Activated naive CD4-positive, alpha-beta T cell treated with anti-CD3 and anti-CD28 coated beads, Interleukin-2, amount 10 ng/mL, durations not matched to agents 7 days and 5 days (primary cell): ENCODE measurements at regions not wholly inside any gene's neighbourhood (a gene's known extent, or its start where the extent isn't known, plus 50 kb on each side); places are given as distances from the start of the nearest gene placed in this dataset.

Source experiments
- CTCF ChIA-PET: fragments of 350-600 bp; sonication (Branson Sonifier 250); formaldehyde crosslinking; loops from one replicate; lab custom pipeline; 2021; ENCODE audit warnings: antibody characterized with exemption; lab: Charles Lee
- DNase-seq: peaks from one replicate; pipeline ENCODE4 v3.0.0-alpha.2; 2020
- H3K27ac Mint-ChIP-seq: one replicate; pipeline ENCODE4 v1.8.0; 2021; ENCODE audit warnings: mild to moderate bottlenecking, moderate library complexity, mixed read lengths
- H3K27me3 Mint-ChIP-seq: one replicate; pipeline ENCODE4 v1.8.0; 2021; ENCODE audit warnings: mild to moderate bottlenecking, mixed read lengths
- H3K36me3 Mint-ChIP-seq: one replicate; pipeline ENCODE4 v1.8.0; 2021; ENCODE audit warnings: mixed read lengths
- H3K4me1 Mint-ChIP-seq: one replicate; pipeline ENCODE4 v1.8.0; 2021; ENCODE audit warnings: mixed read lengths
- H3K4me3 Mint-ChIP-seq: one replicate; pipeline ENCODE4 v1.8.0; 2021; ENCODE audit warnings: mild to moderate bottlenecking, moderate library complexity, mixed read lengths
- H3K9me3 Mint-ChIP-seq: one replicate; pipeline ENCODE4 v1.8.0; 2021; ENCODE audit warnings: mixed read lengths

DNA sequence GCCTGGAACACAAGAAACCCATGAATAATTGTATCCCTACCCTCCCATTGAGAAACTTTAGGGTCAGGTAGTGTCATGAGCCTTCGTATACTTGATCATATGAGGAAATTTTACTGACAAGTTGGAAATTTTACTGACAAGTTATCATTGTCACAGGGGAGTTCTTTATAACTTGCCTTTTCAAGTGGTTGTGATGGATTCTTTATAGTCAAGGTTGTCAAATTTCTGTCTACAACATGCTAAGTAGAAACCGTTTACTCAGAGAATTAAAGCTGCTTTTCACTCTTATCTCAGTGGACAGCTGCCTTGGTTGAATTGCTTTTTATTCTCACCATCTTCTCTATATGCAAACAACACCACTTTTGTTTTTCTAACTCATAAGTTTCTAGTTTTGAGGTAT, 1286.4 kb downstream of the EPHA7 start:
- CTCF ChIA-PET = no interaction called here
- no peaks in the 10 kb centered on the region for H3K36me3 Mint-ChIP-seq
- peaks cover 4% of the 10 kb centered on the region for H3K9me3 Mint-ChIP-seq
- H3K27ac Mint-ChIP-seq = no peak overlapping the region
- H3K27me3 Mint-ChIP-seq = no peaks in the 10 kb centered on the region
- no peak for DNase-seq
- H3K4me1 Mint-ChIP-seq = no peaks in the 10 kb centered on the region
- no peak overlapping the region for H3K4me3 Mint-ChIP-seq

- Mint-ChIP-seq H3K27me3 (no peaks in the 10 kb centered on the region), H3K9me3 (peaks cover 6% of the 10 kb centered on the region), H3K36me3 (no peaks in the 10 kb centered on the region), H3K27ac (no peak overlapping the region), H3K4me3 (no peak overlapping the region), H3K4me1 (no peaks in the 10 kb centered on the region)
- CTCF ChIA-PET = no interaction called here
- no peak for DNase-seq
Observed at GRCh38 chr6:92132457-92132856, 1286.9 kb downstream of the EPHA7 start.

DNA sequence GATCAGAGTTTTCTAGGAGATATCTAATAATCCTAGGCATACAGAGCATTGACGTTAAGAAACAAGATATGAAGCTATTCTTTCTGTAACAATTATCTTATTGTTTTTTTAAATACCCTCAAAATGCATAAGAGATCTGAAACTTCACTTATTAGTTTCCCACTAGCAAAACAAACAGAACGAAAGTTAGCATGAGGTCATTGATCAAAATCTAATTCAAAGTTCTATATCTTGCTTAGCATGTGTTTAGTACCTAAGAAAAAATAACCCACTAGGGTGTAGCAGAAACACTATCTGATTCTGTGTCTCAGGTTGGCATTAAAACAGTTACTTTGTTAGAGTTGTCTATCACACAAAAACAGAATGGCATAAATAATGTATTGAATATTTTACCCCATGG, 1288.4 kb downstream of the EPHA7 start:
- Mint-ChIP-seq H3K27me3 (no peaks in the 10 kb centered on the region), H3K4me3 (no peak overlapping the region), H3K36me3 (no peaks in the 10 kb centered on the region), H3K27ac (no peak overlapping the region), H3K4me1 (no peaks in the 10 kb centered on the region), H3K9me3 (peaks cover 7% of the 10 kb centered on the region)
- CTCF ChIA-PET = no interaction called here
- DNase-seq = no peak

DNA sequence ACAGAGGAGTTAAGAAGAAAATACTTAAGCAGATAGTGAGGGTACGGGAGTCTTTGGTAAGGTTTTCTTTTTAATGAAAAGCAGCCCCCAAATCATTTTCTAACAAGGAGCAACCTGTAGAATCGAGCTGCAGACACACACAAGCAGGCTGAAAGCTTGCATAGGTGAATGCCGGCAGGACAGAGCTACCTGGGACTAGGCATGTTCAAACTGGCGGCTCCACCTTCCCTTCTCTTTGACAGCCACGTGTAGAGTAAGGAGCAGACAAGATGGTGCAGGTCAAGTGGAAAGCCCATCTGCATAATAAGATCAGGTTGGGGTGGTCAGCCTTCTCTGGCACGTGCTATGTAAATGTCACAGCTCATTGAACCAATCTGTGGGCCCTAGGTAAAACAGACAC, 1292.4 kb downstream of the EPHA7 start:
- DNase-seq = no peak
- Mint-ChIP-seq H3K9me3 (peaks cover 3% of the 10 kb centered on the region), H3K4me3 (no peak overlapping the region), H3K27me3 (no peaks in the 10 kb centered on the region), H3K27ac (no peak overlapping the region), H3K4me1 (no peaks in the 10 kb centered on the region), H3K36me3 (no peaks in the 10 kb centered on the region)
- CTCF ChIA-PET = no interaction called here

- H3K9me3 Mint-ChIP-seq = peaks cover 3% of the 10 kb centered on the region
- DNase-seq = no peak
- CTCF ChIA-PET = no interaction called here
- H3K27me3 Mint-ChIP-seq = no peaks in the 10 kb centered on the region
- no peaks in the 10 kb centered on the region for H3K36me3 Mint-ChIP-seq
- H3K4me3 Mint-ChIP-seq = no peak overlapping the region
- no peaks in the 10 kb centered on the region for H3K4me1 Mint-ChIP-seq
- no peak overlapping the region for H3K27ac Mint-ChIP-seq
Observed at GRCh38 chr6:92126088-92126487, 1293.3 kb downstream of the EPHA7 start.

- H3K9me3 Mint-ChIP-seq = peaks cover 3% of the 10 kb centered on the region
- H3K4me1 Mint-ChIP-seq = no peaks in the 10 kb centered on the region
- H3K4me3 Mint-ChIP-seq = no peak overlapping the region
- no peak for DNase-seq
- H3K27ac Mint-ChIP-seq = no peak overlapping the region
- CTCF ChIA-PET = no interaction called here
- no peaks in the 10 kb centered on the region for H3K27me3 Mint-ChIP-seq
- no peaks in the 10 kb centered on the region for H3K36me3 Mint-ChIP-seq
Observed at GRCh38 chr6:92125681-92126080, 1293.7 kb downstream of the EPHA7 start.

DNA sequence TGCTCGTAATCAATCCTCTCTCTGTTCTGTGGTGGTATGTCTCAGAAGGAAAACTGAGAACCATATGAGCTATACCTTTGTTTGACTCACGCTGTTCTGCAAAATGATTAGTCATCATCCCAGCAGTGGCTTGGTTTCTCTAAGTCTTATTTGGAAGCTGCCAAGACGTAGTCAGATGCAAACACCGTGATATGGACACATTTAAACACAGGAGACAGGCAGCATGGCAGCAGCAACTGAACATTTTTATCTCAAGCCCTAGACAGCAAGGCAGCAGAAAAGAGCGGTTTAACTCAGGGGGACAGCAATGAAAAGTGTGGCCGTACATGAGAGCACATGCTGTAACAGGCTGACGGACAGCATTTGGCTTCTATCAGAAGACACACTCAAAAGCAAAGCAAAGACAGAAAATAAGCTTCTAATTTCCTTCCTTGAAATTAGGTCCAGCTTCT, 1295.1 kb downstream of the EPHA7 start:
- CTCF ChIA-PET = no interaction called here

GRCh38 chr6:92122746-92123145, 1296.6 kb downstream of the EPHA7 start:
- H3K36me3 Mint-ChIP-seq = no peaks in the 10 kb centered on the region
- H3K4me1 Mint-ChIP-seq = no peaks in the 10 kb centered on the region
- H3K9me3 Mint-ChIP-seq = peaks cover 3% of the 10 kb centered on the region
- CTCF ChIA-PET = no interaction called here
- no peak overlapping the region for H3K27ac Mint-ChIP-seq
- H3K4me3 Mint-ChIP-seq = no peak overlapping the region
- no peak for DNase-seq
- H3K27me3 Mint-ChIP-seq = no peaks in the 10 kb centered on the region

More for the DNA sequence above, 1295.1 kb downstream of the EPHA7 start:
- H3K36me3 Mint-ChIP-seq = no peaks in the 10 kb centered on the region
- H3K4me1 Mint-ChIP-seq = no peaks in the 10 kb centered on the region
- H3K9me3 Mint-ChIP-seq = peaks cover 3% of the 10 kb centered on the region
- H3K4me3 Mint-ChIP-seq = no peak overlapping the region
- H3K27me3 Mint-ChIP-seq = no peaks in the 10 kb centered on the region
- no peak for DNase-seq
- no peak overlapping the region for H3K27ac Mint-ChIP-seq

DNA sequence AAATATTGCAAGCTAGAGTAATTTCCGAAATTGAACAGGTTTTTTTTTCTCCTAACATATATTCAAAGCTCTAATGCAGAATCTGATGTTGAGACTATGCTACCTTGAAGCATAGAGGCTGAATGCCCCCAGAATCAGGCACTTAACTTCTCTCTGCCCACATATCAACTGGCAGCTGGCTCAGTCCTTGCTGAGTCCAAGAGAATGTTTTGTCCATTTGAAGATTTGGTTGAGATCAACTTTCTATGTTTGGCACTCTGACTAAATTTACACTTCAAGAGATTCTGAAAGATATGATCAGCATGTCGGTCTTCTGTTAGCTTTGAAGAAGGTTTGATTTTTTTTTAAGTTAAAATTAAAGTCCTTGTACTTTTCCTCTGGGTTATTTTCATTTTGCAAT, 1298.1 kb downstream of the EPHA7 start:
- no peak for DNase-seq
- H3K27ac Mint-ChIP-seq = no peak overlapping the region
- no peaks in the 10 kb centered on the region for H3K4me1 Mint-ChIP-seq
- no peak overlapping the region for H3K4me3 Mint-ChIP-seq
- CTCF ChIA-PET = no interaction called here
- H3K36me3 Mint-ChIP-seq = no peaks in the 10 kb centered on the region
- H3K27me3 Mint-ChIP-seq = no peaks in the 10 kb centered on the region
- H3K9me3 Mint-ChIP-seq = no peaks in the 10 kb centered on the region

DNA sequence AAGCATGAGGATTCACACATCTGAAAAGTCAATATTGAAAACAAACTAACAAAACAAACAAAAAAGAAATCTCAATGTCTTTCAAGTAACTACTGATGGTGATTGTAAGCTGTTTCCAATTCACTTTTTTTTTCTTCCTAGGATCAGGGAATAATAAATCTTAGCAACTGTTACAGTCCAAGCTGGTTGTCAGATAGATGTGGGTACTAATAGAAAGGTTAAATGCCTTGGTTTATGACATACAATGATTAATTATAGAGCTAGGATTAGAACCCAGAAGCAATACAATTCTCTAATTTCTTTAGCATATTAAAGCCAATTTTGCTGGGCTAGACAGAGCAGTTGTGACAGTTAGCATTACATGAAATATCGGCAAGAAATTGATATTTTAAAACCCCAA, 1301.6 kb downstream of the EPHA7 start:
- no peaks in the 10 kb centered on the region for H3K9me3 Mint-ChIP-seq
- H3K27ac Mint-ChIP-seq = no peak overlapping the region
- DNase-seq = no peak
- H3K36me3 Mint-ChIP-seq = no peaks in the 10 kb centered on the region
- H3K27me3 Mint-ChIP-seq = no peaks in the 10 kb centered on the region
- no peak overlapping the region for H3K4me3 Mint-ChIP-seq
- no peaks in the 10 kb centered on the region for H3K4me1 Mint-ChIP-seq
- CTCF ChIA-PET = no interaction called here

DNA sequence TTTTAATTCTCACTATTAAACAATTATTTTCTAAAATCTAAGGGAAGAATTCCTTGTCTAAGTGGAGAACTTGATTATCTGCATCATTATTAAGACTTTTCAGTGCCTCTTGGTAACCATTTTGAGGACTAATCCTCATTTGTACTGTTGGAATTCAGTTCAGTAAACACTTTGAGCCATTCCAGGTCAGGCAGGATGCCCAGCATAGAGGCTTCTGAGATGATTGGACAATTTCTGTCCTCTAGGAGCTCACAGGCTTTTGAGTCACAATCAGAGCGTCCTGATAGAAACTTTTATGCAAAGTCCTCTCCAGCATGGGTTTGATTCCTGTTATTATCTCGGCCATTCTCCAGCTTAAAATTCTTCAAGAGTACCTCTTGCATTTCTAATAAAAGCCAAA, 1304.6 kb downstream of the EPHA7 start:
- Mint-ChIP-seq H3K4me1 (no peaks in the 10 kb centered on the region), H3K36me3 (no peaks in the 10 kb centered on the region), H3K27ac (no peak overlapping the region), H3K9me3 (peaks cover 2% of the 10 kb centered on the region), H3K4me3 (no peak overlapping the region), H3K27me3 (no peaks in the 10 kb centered on the region)
- CTCF ChIA-PET = no interaction called here
- DNase-seq = no peak

DNA sequence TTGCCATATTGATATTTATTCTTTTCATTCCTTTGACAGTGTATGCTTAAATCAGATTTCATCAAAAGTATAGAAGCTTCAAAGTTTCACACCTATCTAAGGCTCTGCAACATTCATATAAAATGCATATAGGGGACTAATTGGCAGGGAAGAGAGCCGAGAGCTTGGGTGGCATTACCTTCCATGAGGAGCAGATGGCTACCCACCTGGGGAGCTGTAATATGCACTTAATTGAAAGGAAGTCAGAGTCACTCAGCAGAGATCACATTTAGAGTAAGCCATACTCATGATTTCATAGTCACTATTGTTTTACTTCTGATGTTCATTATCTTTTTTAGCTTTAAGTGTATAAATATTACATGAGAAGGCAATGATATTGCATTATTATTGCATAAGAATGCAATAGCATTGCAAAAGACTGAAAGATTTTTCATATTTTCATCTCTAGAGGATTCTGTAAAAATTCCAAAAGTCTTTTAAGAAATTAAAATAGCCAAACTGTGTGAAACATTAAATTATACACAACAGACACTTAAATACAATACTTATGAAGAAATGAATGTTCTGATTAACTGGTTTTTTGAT, 1305.2 kb downstream of the EPHA7 start:
- Mint-ChIP-seq H3K36me3 (no peaks in the 10 kb centered on the region), H3K4me1 (no peaks in the 10 kb centered on the region), H3K4me3 (no peak overlapping the region), H3K27ac (no peak overlapping the region), H3K9me3 (peaks cover 2% of the 10 kb centered on the region), H3K27me3 (no peaks in the 10 kb centered on the region)
- CTCF ChIA-PET = no interaction called here
- DNase-seq = no peak

- Mint-ChIP-seq H3K36me3 (no peaks in the 10 kb centered on the region), H3K9me3 (peaks cover 7% of the 10 kb centered on the region), H3K4me3 (no peak overlapping the region), H3K27me3 (no peaks in the 10 kb centered on the region), H3K27ac (no peak overlapping the region), H3K4me1 (no peaks in the 10 kb centered on the region)
- CTCF ChIA-PET = no interaction called here
- no peak for DNase-seq
Observed at GRCh38 chr6:92111386-92111785, 1308.0 kb downstream of the EPHA7 start.

DNA sequence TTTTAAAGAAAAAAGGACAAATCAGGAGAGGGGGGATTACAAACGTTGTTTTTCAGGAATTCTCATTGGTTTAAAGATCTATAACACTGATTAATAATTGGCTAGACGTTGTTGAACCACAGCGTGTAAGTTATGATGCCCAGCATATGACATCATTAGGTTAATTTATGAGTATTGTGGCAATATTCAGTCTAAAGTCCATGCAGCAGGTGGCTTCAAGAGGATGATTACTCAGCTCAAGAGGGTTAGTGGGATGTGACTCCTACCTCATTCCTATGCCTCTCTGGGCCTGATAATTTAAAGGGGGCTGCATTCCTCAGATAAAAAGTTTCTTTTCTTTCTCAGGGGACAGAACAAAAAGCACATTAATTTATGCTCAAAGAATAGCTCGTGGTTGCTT, 1309.0 kb downstream of the EPHA7 start:
- Mint-ChIP-seq H3K27me3 (no peaks in the 10 kb centered on the region), H3K9me3 (peaks cover 7% of the 10 kb centered on the region), H3K27ac (no peak overlapping the region), H3K4me1 (no peaks in the 10 kb centered on the region), H3K4me3 (no peak overlapping the region), H3K36me3 (no peaks in the 10 kb centered on the region)
- DNase-seq = no peak
- CTCF ChIA-PET = no interaction called here

DNA sequence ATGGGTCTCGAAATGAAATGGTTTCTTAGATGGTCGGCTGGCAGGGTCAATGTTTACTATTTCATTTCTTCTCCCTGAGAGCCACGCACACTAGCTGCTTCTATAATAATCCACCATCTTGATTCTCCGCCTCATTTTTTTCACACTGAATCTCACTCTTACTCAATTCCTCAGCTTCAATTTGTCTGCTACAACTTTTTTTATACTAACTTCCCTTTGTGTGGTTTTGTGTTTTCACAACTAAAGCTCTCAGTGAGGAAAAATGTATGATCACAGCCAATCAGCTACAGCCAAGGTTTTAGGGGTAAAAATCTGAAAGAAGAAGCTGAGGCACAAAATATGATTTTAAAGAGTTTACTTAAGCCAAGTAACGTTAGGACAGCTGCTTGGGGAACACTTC, 1309.4 kb downstream of the EPHA7 start:
- no peak overlapping the region for H3K4me3 Mint-ChIP-seq
- DNase-seq = no peak
- H3K9me3 Mint-ChIP-seq = peaks cover 7% of the 10 kb centered on the region
- CTCF ChIA-PET = no interaction called here
- no peak overlapping the region for H3K27ac Mint-ChIP-seq
- no peaks in the 10 kb centered on the region for H3K36me3 Mint-ChIP-seq
- no peaks in the 10 kb centered on the region for H3K27me3 Mint-ChIP-seq
- no peaks in the 10 kb centered on the region for H3K4me1 Mint-ChIP-seq

GRCh38 chr6:92109256-92109655, 1310.1 kb downstream of the EPHA7 start:
- H3K4me1 Mint-ChIP-seq = no peaks in the 10 kb centered on the region
- peaks cover 7% of the 10 kb centered on the region for H3K9me3 Mint-ChIP-seq
- H3K4me3 Mint-ChIP-seq = no peak overlapping the region
- DNase-seq = no peak
- CTCF ChIA-PET = no interaction called here
- no peaks in the 10 kb centered on the region for H3K36me3 Mint-ChIP-seq
- no peaks in the 10 kb centered on the region for H3K27me3 Mint-ChIP-seq
- H3K27ac Mint-ChIP-seq = no peak overlapping the region
